Large intestine (tissue), 3 donors: ENCODE measurements at regions not wholly inside any gene's neighbourhood (a gene's known extent, or its start where the extent isn't known, plus 50 kb on each side); places are given as distances from the start of the nearest gene placed in this dataset.

Experiments
- DNase-seq, 2 donors: peaks; one replicate each; pipeline versions ENCODE4 v3.0.0 to v3.0.0-alpha.2; 2013
- H3K27ac ChIP-seq: one replicate; pipeline ENCODE4 v1.5.1; 2013; ENCODE audit warnings: low read length
- H3K27me3 ChIP-seq: 2 replicates; pipeline ENCODE4 v1.6.1; 2013; ENCODE audit warnings: low read length; ENCODE audit not compliant: control insufficient read depth, insufficient read depth
- H3K36me3 ChIP-seq: 2 replicates; pipeline ENCODE4 v1.6.1; 2013; ENCODE audit warnings: low read length; ENCODE audit not compliant: control insufficient read depth, insufficient read depth
- H3K4me1 ChIP-seq: one replicate; pipeline ENCODE4 v1.6.1; 2013; ENCODE audit warnings: low read length; ENCODE audit not compliant: control insufficient read depth, insufficient read depth
- H3K4me3 ChIP-seq: one replicate; pipeline ENCODE4 v1.5.1; 2013; ENCODE audit warnings: low read length
- H3K9me3 ChIP-seq: one replicate; pipeline ENCODE4 v1.6.1; 2013; ENCODE audit warnings: mild to moderate bottlenecking, low read depth, low read length, moderate library complexity; ENCODE audit not compliant: control insufficient read depth
- WGBS: methylation state at CpG from one replicate; pipeline ENCODE4 v1.1.5; 2013; ENCODE audit warnings: low lambda C conversion rate; ENCODE audit not compliant: insufficient coverage; 5-methylcytosine and 5-hydroxymethylcytosine counted together

DNA sequence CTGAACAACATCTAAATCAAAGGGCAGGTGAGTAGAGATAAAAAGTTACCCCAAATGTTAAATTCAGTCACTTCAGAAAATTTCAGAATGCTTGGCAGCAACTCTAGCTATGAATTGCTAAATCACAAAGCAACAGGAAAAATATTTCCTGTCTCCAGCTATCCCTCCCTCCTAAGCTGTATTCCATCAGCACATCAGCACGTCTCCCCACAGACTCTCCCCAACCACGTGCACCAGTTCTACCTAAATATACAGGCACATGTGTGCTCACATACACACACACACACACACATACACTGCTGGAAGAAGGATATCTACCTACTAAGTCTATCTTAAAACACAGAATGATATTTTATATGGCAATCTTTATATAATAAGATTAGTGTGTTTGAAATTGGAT is 177.1 kb upstream of the ARHGEF26 start:
- no peaks in the 10 kb centered on the region for H3K4me1 ChIP-seq
- H3K27ac ChIP-seq = no peak overlapping the region
- H3K4me3 ChIP-seq = no peak overlapping the region
- no peak for DNase-seq
- no peaks in the 10 kb centered on the region for H3K27me3 ChIP-seq
- H3K36me3 ChIP-seq = no peaks in the 10 kb centered on the region
- no CpG with 5 or more reads among the region's 2 CpGs for WGBS
- H3K9me3 ChIP-seq = no peaks in the 10 kb centered on the region

DNA sequence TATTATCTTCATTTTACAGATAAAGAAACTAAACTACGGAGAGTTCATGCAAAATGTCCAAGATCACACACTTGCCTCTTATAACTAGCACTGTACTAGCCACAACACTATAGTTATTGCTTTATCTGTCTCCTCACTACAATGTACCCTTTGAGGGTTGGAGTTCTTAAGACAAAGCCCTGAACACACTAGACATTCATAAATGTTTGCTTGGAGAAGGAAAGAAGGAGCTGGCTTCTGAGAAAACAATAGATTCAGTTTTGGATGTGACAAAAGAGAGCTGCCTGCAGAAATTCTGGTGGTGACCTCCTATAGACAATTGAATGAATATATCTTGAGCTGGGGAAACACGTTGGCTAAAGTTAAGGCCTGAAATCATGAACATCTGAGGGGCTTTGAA is 169.9 kb upstream of the ARHGEF26 start:
- WGBS = 46% methylated on average over 2 of the region's 2 CpGs
- Histone ChIP-seq H3K36me3 (no peaks in the 10 kb centered on the region), H3K9me3 (no peaks in the 10 kb centered on the region), H3K4me1 (no peaks in the 10 kb centered on the region), H3K4me3 (no peak overlapping the region), H3K27ac (no peak overlapping the region), H3K27me3 (no peaks in the 10 kb centered on the region)
- DNase-seq = no peak

DNA sequence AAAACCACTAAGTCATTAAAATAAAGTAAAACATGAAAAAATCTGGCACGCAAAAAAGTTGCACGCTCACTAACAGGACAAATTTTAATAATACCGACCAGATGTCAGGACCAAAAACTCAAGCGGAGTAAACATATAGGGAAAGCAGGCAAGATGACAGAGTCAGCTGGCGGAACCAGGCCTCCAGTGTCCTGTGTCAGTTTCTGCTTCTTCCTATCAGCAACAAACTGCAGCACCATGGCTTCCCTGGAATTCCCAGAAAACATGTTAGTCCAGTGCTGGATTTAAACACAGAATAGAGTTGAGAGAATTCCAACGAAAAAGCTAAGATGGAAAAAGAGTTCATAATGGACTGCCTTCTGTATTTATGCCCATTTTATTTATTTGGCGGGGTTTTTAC is 169.1 kb upstream of the ARHGEF26 start:
- no peak for DNase-seq
- Histone ChIP-seq H3K36me3 (no peaks in the 10 kb centered on the region), H3K4me3 (no peak overlapping the region), H3K27ac (no peak overlapping the region), H3K4me1 (no peaks in the 10 kb centered on the region), H3K9me3 (no peaks in the 10 kb centered on the region), H3K27me3 (no peaks in the 10 kb centered on the region)
- WGBS = 93% methylated on average over 3 of the region's 7 CpGs

DNA sequence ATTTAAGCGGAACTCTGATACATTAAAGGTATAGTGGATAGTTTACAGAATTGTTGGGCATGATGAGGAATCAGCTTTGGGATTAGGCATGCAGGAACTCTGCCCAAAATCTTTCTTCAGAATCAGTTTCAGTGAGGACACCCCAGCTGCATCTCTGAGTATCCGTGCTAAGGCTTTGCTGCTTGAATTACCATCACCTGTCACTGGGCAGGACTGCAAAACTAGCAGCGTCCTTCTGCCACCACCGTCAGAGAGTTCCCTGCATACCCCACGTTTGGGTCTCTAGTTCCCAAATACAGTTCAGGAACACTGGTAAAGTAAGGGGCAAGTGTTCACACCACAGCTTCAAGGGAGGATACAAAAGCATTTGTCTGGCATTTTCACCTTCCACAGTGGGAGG is 164.6 kb upstream of the ARHGEF26 start:
- Histone ChIP-seq H3K4me3 (no peak overlapping the region), H3K36me3 (no peaks in the 10 kb centered on the region), H3K9me3 (no peaks in the 10 kb centered on the region), H3K4me1 (no peaks in the 10 kb centered on the region), H3K27ac (no peak overlapping the region), H3K27me3 (no peaks in the 10 kb centered on the region)
- 100% methylated on average over 1 of the region's 5 CpGs for WGBS
- DNase-seq = no peak

DNA sequence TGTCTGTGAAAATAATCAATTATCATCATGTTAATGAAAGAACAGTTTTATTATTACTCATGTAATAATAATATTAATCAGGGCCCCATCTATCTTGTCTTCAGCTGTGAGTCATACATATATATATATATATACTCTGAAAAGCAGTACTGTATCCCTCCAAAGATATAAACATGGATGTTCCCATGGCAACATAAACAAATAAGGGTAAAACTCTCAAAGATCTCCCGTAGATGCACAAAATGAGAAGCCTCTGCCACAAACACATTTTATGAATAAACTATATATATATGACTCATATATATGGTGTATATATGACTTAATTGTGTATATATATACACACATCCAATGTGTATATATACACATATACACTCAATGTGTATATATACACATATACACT is 163.8 kb upstream of the ARHGEF26 start:
- WGBS = no CpG with 5 or more reads among the region's 1 CpG
- no peaks in the 10 kb centered on the region for H3K4me1 ChIP-seq
- H3K4me3 ChIP-seq = no peak overlapping the region
- H3K36me3 ChIP-seq = no peaks in the 10 kb centered on the region
- no peak overlapping the region for H3K27ac ChIP-seq
- H3K27me3 ChIP-seq = no peaks in the 10 kb centered on the region
- DNase-seq = no peak
- H3K9me3 ChIP-seq = no peaks in the 10 kb centered on the region

DNA sequence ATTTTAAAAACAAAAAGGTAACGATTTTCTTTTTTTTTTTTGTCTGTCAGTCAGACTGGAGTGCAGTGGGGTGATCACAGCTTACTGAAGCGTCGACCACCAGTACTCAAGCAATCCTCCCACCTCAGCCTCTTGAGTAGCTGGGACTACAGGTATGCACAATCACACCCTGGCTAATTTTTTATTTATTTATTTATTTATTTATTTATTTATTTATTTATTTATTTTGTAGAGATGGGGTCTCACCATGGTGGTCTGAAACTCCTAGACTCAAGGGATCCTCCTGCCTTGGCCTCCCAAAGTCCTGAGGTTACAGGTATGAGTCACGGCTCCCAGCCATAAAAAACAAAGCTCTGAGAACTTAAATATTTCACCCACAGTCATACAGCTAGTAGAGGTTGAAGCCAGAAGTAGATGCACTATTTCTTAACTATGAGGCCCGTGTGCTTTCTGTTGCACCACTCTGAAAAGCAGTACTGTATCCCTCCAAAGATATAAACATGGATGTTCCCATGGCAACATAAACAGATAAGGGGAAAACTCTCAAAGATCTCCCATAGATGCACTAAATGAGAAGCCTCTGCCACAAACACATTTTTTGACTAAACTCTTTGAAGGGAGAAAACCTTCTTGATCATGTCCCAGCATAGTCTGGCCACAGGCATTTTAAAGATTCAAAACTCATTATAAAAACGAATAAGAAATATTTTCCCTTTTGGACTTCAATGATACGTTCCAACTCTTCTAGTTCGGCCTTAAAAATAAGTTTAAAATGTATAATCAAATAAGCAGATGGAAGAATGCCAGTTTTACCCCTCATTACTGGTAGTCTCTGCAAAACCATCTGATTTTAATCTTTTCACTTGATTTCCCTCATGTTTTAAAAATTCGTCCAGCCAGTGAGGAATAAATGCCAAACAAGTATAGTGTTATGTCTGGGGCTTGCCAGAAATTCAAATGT is 162.3 kb upstream of the ARHGEF26 start:
- no peak overlapping the region for H3K4me3 ChIP-seq
- no peaks in the 10 kb centered on the region for H3K27me3 ChIP-seq
- peak in 1 of 2 donors; percentile 28 for DNase-seq
- no peaks in the 10 kb centered on the region for H3K4me1 ChIP-seq
- H3K9me3 ChIP-seq = no peaks in the 10 kb centered on the region
- H3K36me3 ChIP-seq = no peaks in the 10 kb centered on the region
- H3K27ac ChIP-seq = no peak overlapping the region
- 95% methylated on average over 6 of the region's 9 CpGs for WGBS

DNA sequence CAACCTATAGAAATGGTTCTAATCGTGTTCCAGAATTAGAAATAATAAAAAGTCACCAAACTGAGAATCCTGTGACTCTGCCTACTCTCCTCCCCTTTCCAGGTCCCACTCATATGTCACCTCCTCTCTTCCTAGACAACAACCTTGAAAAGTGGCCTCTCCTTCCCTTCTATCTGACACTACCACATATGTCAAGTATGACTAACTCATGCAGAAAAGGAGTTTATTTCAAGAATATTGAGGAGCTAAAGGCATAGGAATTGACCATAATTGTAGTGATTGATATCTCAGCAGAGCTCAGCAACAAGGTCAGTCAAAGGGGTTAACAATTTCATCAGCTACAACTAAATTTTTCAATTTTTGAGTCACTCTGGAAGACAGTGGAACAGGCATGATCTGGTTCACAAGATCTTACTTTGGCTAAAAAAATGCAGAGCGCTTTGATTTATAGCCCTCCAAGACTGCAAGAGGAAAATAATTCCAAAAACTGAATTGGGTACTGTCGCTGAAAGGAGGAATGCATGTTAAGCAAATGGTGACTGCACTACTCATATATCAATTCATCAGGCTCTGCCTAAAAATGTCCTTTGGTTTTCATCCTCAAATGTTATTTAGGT is 160.6 kb upstream of the ARHGEF26 start:
- no peaks in the 10 kb centered on the region for H3K27me3 ChIP-seq
- no peaks in the 10 kb centered on the region for H3K9me3 ChIP-seq
- H3K36me3 ChIP-seq = no peaks in the 10 kb centered on the region
- H3K4me1 ChIP-seq = no peaks in the 10 kb centered on the region
- WGBS = 100% methylated on average over 1 of the region's 3 CpGs
- no peak overlapping the region for H3K27ac ChIP-seq
- no peak for DNase-seq
- H3K4me3 ChIP-seq = no peak overlapping the region

DNA sequence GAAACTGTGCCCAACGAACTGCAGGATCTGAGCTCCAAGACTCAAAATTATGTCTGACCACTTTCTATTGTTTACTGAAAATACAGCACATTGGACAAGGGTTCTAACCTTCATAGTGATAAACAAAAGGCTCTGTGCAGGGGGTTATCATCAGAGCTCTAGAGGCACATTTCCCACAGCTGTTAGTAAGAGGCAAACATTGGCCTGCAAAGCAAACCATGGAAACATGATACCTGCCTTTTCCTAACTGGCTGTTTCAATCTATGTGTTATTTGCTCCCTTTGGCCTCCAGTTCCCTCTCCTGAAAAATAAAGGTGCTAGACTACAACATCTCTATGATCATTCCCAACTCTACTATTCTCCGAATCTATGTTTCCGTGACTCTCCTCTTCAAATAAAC is 159.7 kb upstream of the ARHGEF26 start:
- 40% methylated on average over 1 of the region's 3 CpGs for WGBS
- Histone ChIP-seq H3K27me3 (no peaks in the 10 kb centered on the region), H3K36me3 (no peaks in the 10 kb centered on the region)

DNA sequence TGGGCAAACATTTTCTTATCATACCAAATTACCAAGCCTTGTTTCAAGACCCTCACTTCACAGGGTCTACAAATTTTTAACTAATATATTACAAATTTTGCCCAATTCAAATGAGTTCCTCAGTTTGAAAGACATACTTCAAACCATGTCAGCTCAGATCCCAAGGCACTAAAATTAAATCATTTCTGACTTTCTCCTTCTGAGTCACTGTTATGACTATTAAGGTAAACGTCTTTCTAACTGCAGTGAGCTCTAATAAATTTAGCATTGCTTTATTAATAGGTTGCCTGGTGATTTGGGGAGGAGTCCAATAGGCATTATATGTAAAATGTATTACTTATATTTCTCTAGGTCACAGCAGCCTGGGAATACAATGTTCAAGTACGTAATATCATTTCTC is 158.2 kb upstream of the ARHGEF26 start:
- no peaks in the 10 kb centered on the region for H3K36me3 ChIP-seq
- no peak overlapping the region for H3K27ac ChIP-seq
- no peak for DNase-seq
- no peaks in the 10 kb centered on the region for H3K27me3 ChIP-seq
- 20% methylated on average over 1 of the region's 2 CpGs for WGBS
- no peaks in the 10 kb centered on the region for H3K9me3 ChIP-seq
- no peaks in the 10 kb centered on the region for H3K4me1 ChIP-seq
- H3K4me3 ChIP-seq = no peak overlapping the region

More for the DNA sequence above, 159.7 kb upstream of the ARHGEF26 start:
- Histone ChIP-seq H3K4me1 (no peaks in the 10 kb centered on the region), H3K9me3 (no peaks in the 10 kb centered on the region), H3K4me3 (no peak overlapping the region), H3K27ac (no peak overlapping the region)
- DNase-seq = no peak

DNA sequence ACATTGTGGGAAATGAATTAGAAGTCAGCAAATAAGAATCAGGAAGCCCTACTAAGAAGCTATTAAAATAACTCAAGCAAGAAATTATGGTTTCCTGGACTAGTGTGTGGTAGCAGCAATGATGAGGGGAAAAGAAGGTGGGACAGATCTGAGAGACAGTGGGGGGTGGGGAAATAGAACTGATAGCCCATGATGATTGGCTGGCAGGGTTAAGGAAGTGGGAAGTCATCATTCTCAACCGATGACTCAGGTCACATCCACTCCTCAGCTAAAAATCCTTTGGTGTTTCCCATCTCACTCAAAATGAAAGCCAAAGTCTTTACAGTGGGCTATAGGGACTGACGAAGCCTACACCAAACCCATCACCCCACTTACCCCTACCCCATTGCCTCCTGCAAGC is 153.9 kb upstream of the ARHGEF26 start:
- no peak for DNase-seq
- Histone ChIP-seq H3K27ac (no peak overlapping the region), H3K27me3 (no peaks in the 10 kb centered on the region), H3K4me1 (no peaks in the 10 kb centered on the region), H3K4me3 (no peak overlapping the region), H3K36me3 (no peaks in the 10 kb centered on the region), H3K9me3 (no peaks in the 10 kb centered on the region)
- no CpG with 5 or more reads among the region's 2 CpGs for WGBS

DNA sequence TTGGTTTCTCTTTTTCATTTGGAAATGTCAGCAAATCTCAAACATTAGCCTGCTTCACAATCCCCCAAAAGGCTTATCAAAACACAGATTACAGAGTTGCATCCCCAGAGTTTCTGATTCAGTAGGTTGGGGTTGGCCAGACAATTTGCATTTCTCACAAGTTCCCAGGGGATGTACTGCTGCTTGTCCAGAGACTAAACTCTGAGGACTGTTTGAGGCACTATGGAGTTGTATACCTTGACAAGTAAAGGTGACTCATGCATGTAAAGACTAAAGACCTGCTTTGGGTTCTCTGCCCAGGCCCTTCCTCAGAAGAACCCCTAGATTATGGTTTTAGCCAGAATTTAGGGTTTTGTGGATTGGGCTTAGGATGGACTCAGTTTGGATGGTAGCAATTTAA is 151.1 kb upstream of the ARHGEF26 start:
- H3K27me3 ChIP-seq = no peaks in the 10 kb centered on the region
- no peak overlapping the region for H3K4me3 ChIP-seq
- H3K36me3 ChIP-seq = no peaks in the 10 kb centered on the region
- no peaks in the 10 kb centered on the region for H3K9me3 ChIP-seq
- H3K27ac ChIP-seq = no peak overlapping the region
- H3K4me1 ChIP-seq = no peaks in the 10 kb centered on the region
- DNase-seq = no peak
